HUES48 (cell line): ENCODE measurements at regions not wholly inside any gene's neighbourhood (a gene's known extent, or its start where the extent isn't known, plus 50 kb on each side); places are given as distances from the start of the nearest gene placed in this dataset.

Experiments
- H3K27ac ChIP-seq: one replicate; pipeline ENCODE4 v1.7.0; 2013; ENCODE audit warnings: low read depth, low read length, inconsistent platforms
- H3K27me3 ChIP-seq: 2 replicates; pipeline ENCODE4 v1.6.1; 2013; ENCODE audit warnings: mild to moderate bottlenecking, low read length; ENCODE audit not compliant: control insufficient read depth, insufficient read depth
- H3K36me3 ChIP-seq: 2 replicates; pipeline ENCODE4 v1.6.1; 2013; ENCODE audit warnings: low read length; ENCODE audit not compliant: control insufficient read depth, insufficient read depth
- H3K4me1 ChIP-seq: 2 replicates; pipeline ENCODE4 v1.6.1; 2013; ENCODE audit warnings: mild to moderate bottlenecking, low read length; ENCODE audit not compliant: control insufficient read depth, insufficient read depth
- H3K4me3 ChIP-seq: 2 replicates; pipeline ENCODE4 v1.5.1; 2013; ENCODE audit warnings: mild to moderate bottlenecking, low read depth, low read length
- H3K9ac ChIP-seq: 2 replicates; pipeline ENCODE4 v1.6.1; 2013; ENCODE audit warnings: mild to moderate bottlenecking, low read depth, low read length, moderate library complexity
- H3K9me3 ChIP-seq: 2 replicates; pipeline ENCODE4 v1.6.1; 2013; ENCODE audit warnings: low read length; ENCODE audit not compliant: control insufficient read depth, insufficient read depth

- Histone ChIP-seq H3K4me1 (peaks cover 27% of the 10 kb centered on the region), H3K9me3 (peaks cover 5% of the 10 kb centered on the region), H3K36me3 (no peaks in the 10 kb centered on the region), H3K27me3 (no peaks in the 10 kb centered on the region), H3K9ac (no peak overlapping the region), H3K4me3 (no peak overlapping the region), H3K27ac (no peak overlapping the region)
Observed at GRCh38 chr14:71381814-71382213, 474.6 kb downstream of the PCNX1 start.

- Histone ChIP-seq H3K27me3 (no peaks in the 10 kb centered on the region), H3K27ac (no peak overlapping the region), H3K9ac (no peak overlapping the region), H3K9me3 (peaks cover 4% of the 10 kb centered on the region; the same call in 1 of the 2 replicates), H3K36me3 (no peaks in the 10 kb centered on the region), H3K4me1 (peaks cover 27% of the 10 kb centered on the region), H3K4me3 (no peak overlapping the region)
Observed at GRCh38 chr14:71382315-71382714, 475.1 kb downstream of the PCNX1 start.

GRCh38 chr14:71383510-71383909 lies 476.3 kb downstream of the PCNX1 start:
- Histone ChIP-seq H3K27ac (no peak overlapping the region), H3K36me3 (no peaks in the 10 kb centered on the region), H3K4me1 (peaks cover 27% of the 10 kb centered on the region), H3K9me3 (0 out of 2 replicates have a peak, but pooled peaks cover 2% of the 10 kb centered on the region), H3K27me3 (no peaks in the 10 kb centered on the region), H3K4me3 (no peak overlapping the region), H3K9ac (no peak overlapping the region)

- Histone ChIP-seq H3K36me3 (no peaks in the 10 kb centered on the region), H3K9ac (no peak overlapping the region), H3K27me3 (no peaks in the 10 kb centered on the region), H3K4me3 (no peak overlapping the region), H3K4me1 (peaks cover 27% of the 10 kb centered on the region), H3K27ac (no peak overlapping the region), H3K9me3 (no peaks in the 10 kb centered on the region)
Observed at GRCh38 chr14:71384007-71384845, 477.0 kb downstream of the PCNX1 start.

GRCh38 chr14:71387753-71388152 lies 480.5 kb downstream of the PCNX1 start:
- no peaks in the 10 kb centered on the region for H3K36me3 ChIP-seq
- no peak overlapping the region for H3K4me3 ChIP-seq
- H3K27ac ChIP-seq, result no peak overlapping the region
- peaks cover 14% of the 10 kb centered on the region for H3K4me1 ChIP-seq
- no peak overlapping the region for H3K9ac ChIP-seq
- no peaks in the 10 kb centered on the region for H3K27me3 ChIP-seq
- no peaks in the 10 kb centered on the region for H3K9me3 ChIP-seq

- no peaks in the 10 kb centered on the region for H3K27me3 ChIP-seq
- no peaks in the 10 kb centered on the region for H3K36me3 ChIP-seq
- H3K4me1 ChIP-seq, result peaks cover 11% of the 10 kb centered on the region
- no peak overlapping the region for H3K9ac ChIP-seq
- H3K4me3 ChIP-seq, result no peak overlapping the region
- H3K9me3 ChIP-seq, result no peaks in the 10 kb centered on the region
- no peak overlapping the region for H3K27ac ChIP-seq
Observed at GRCh38 chr14:71388336-71388735, 481.1 kb downstream of the PCNX1 start.

GRCh38 chr14:71388862-71389261 lies 481.6 kb downstream of the PCNX1 start:
- Histone ChIP-seq H3K4me3 (no peak overlapping the region), H3K27me3 (no peaks in the 10 kb centered on the region), H3K9ac (no peak overlapping the region), H3K9me3 (no peaks in the 10 kb centered on the region), H3K36me3 (no peaks in the 10 kb centered on the region), H3K27ac (no peak overlapping the region), H3K4me1 (peaks cover 6% of the 10 kb centered on the region; the same call in 1 of the 2 replicates)

GRCh38 chr14:71394386-71394785 lies 487.1 kb downstream of the PCNX1 start:
- Histone ChIP-seq H3K9me3 (no peaks in the 10 kb centered on the region), H3K4me1 (peaks cover 2% of the 10 kb centered on the region; the same call in 1 of the 2 replicates), H3K4me3 (no peak overlapping the region), H3K27me3 (no peaks in the 10 kb centered on the region), H3K9ac (no peak overlapping the region), H3K27ac (no peak overlapping the region), H3K36me3 (no peaks in the 10 kb centered on the region)

GRCh38 chr14:71395151-71395604 lies 487.9 kb downstream of the PCNX1 start:
- Histone ChIP-seq H3K27me3 (no peaks in the 10 kb centered on the region), H3K36me3 (no peaks in the 10 kb centered on the region), H3K4me3 (no peak overlapping the region), H3K9ac (no peak overlapping the region), H3K9me3 (no peaks in the 10 kb centered on the region), H3K4me1 (peaks cover 2% of the 10 kb centered on the region; the same call in 1 of the 2 replicates), H3K27ac (no peak overlapping the region)

- Histone ChIP-seq H3K9me3 (no peaks in the 10 kb centered on the region), H3K27ac (no peak overlapping the region)
Observed at GRCh38 chr14:71395636-71396035, 488.4 kb downstream of the PCNX1 start.

GRCh38 chr14:71396050-71396677 lies 488.9 kb downstream of the PCNX1 start:
- Histone ChIP-seq H3K4me1 (peaks cover 9% of the 10 kb centered on the region; the same call in 1 of the 2 replicates), H3K36me3 (no peaks in the 10 kb centered on the region), H3K9me3 (no peaks in the 10 kb centered on the region), H3K27me3 (no peaks in the 10 kb centered on the region), H3K4me3 (no peak overlapping the region), H3K9ac (no peak overlapping the region), H3K27ac (no peak overlapping the region)

More at GRCh38 chr14:71395636-71396035, 488.4 kb downstream of the PCNX1 start:
- no peaks in the 10 kb centered on the region for H3K36me3 ChIP-seq
- H3K4me1 ChIP-seq, result peaks cover 3% of the 10 kb centered on the region; the same call in 1 of the 2 replicates
- no peak overlapping the region for H3K9ac ChIP-seq
- no peaks in the 10 kb centered on the region for H3K27me3 ChIP-seq
- no peak overlapping the region for H3K4me3 ChIP-seq
